B cell (primary cell): ENCODE measurements at regions not wholly inside any gene's neighbourhood (a gene's known extent, or its start where the extent isn't known, plus 50 kb on each side); places are given as distances from the start of the nearest gene placed in this dataset.

Experiments used
- ATAC-seq: fragments of 200-7000 bp; cut with Tn5 transposase; one replicate; pipeline ENCODE4 v1.10.0; 2021; ENCODE audit warnings: low read depth, mild to moderate bottlenecking, moderate number of reproducible peaks, moderate library complexity
- CTCF ChIA-PET: fragments of 350-600 bp; sonication (Branson Sonifier 250); formaldehyde crosslinking; loops from one replicate; lab custom pipeline; 2021; ENCODE audit warnings: antibody characterized with exemption, inconsistent platforms; lab: Charles Lee
- POLR2A ChIA-PET: fragments of 350-600 bp; sonication (Branson Sonifier 250); formaldehyde crosslinking; loops from one replicate; lab custom pipeline; 2021; ENCODE audit warnings: antibody characterized with exemption; lab: Charles Lee
- DNase-seq: peaks from one replicate; pipeline ENCODE4 v3.0.0; 2013
- H2AFZ ChIP-seq: 2 replicates; pipeline ENCODE4 v1.6.1; 2012; ENCODE audit warnings: mild to moderate bottlenecking, low read depth, low read length; ENCODE audit not compliant: insufficient read depth, poor library complexity, severe bottlenecking
- H3K27ac ChIP-seq, 2 donors: 1 replicate in 1 of 2; 2 replicates in 1 of 2; pipeline ENCODE4 v1.5.1; 2012 to 2013; ENCODE audit warnings: low read length in 2 of 2, mild to moderate bottlenecking in 2 of 2, moderate library complexity in 1 of 2
- H3K27me3 ChIP-seq, 4 experiments: fragments of 200-600 bp in 1 of 4; sonication (generic) in 1 of 4; replicated peaks in 1 of 4; 1 replicate in 2 of 4; 2 replicates in 2 of 4; pipeline versions ENCODE4 v1.6.1 to v1.7.0; 2013 to 2016; ENCODE audit warnings: low read length in 3 of 4, mild to moderate bottlenecking in 2 of 4, mixed read lengths in 1 of 4, moderate library complexity in 1 of 4; ENCODE audit not compliant: insufficient read depth in 4 of 4, control insufficient read depth in 3 of 4; ENCODE audit errors: control extremely low read depth in 1 of 4
- H3K36me3 ChIP-seq, 2 experiments: replicated peaks in 1 of 2; 1 replicate in 1 of 2; 2 replicates in 1 of 2; pipeline versions ENCODE4 v1.6.1 to v1.7.1; 2013; ENCODE audit warnings: low read length in 1 of 2; ENCODE audit not compliant: insufficient read depth in 2 of 2, control insufficient read depth in 1 of 2; ENCODE audit errors: control extremely low read depth in 1 of 2, extremely low read depth in 1 of 2
- H3K4me1 ChIP-seq, 2 donors: fragments of 200-600 bp in 1 of 2; sonication (generic) in 1 of 2; 1 replicate in 1 of 2; 2 replicates in 1 of 2; pipeline versions ENCODE4 v1.5.1 to v1.6.1; 2013 to 2017; ENCODE audit warnings: low read length in 2 of 2; ENCODE audit not compliant: control insufficient read depth in 2 of 2, insufficient read depth in 2 of 2
- H3K4me2 ChIP-seq: replicated peaks from 2 replicates; pipeline ENCODE3; 2012; ENCODE audit warnings: mild to moderate bottlenecking, low read depth, low read length; ENCODE audit not compliant: poor library complexity, severe bottlenecking
- H3K4me3 ChIP-seq, 5 experiments: fragments of 200-600 bp in 1 of 5; sonication (generic) in 1 of 5; 1 replicate in 3 of 5; 2 replicates in 2 of 5; pipeline versions ENCODE4 v1.5.1 to v1.7.0; 2011 to 2016; ENCODE audit warnings: low read length in 4 of 5, mild to moderate bottlenecking in 4 of 5, low read depth in 2 of 5, control low read depth in 1 of 5, moderate library complexity in 1 of 5; ENCODE audit not compliant: insufficient read depth in 1 of 5; ENCODE audit errors: control extremely low read depth in 1 of 5, extremely low read depth in 1 of 5
- H3K79me2 ChIP-seq: fragments of 200-600 bp; sonication (generic); one replicate; pipeline ENCODE4 v1.6.0; 2016; ENCODE audit warnings: low read length; ENCODE audit not compliant: control insufficient read depth, insufficient read depth
- H3K9ac ChIP-seq: fragments of 200-600 bp; sonication (generic); 2 replicates; pipeline ENCODE4 v1.6.1; 2017; ENCODE audit warnings: mild to moderate bottlenecking, low read length, moderate library complexity
- H3K9me3 ChIP-seq, 3 donors: one replicate each; pipeline versions ENCODE4 v1.6.1 to v1.7.1; 2013; ENCODE audit warnings: low read length in 2 of 3; ENCODE audit not compliant: control insufficient read depth in 2 of 3, insufficient read depth in 1 of 3; ENCODE audit errors: control extremely low read depth in 1 of 3
- H4K20me1 ChIP-seq: 2 replicates; pipeline ENCODE4 v1.6.0; 2012; ENCODE audit warnings: mild to moderate bottlenecking, low read length; ENCODE audit not compliant: insufficient read depth, control insufficient read depth, poor library complexity, severe bottlenecking
- H3K27ac Mint-ChIP-seq: one replicate; pipeline ENCODE4 v1.8.0; 2021; ENCODE audit warnings: mixed read lengths
- H3K27me3 Mint-ChIP-seq: one replicate; pipeline ENCODE4 v1.8.0; 2021; ENCODE audit warnings: mixed read lengths
- H3K4me1 Mint-ChIP-seq: one replicate; pipeline ENCODE4 v1.8.0; 2021; ENCODE audit warnings: mixed read lengths
- H3K4me3 Mint-ChIP-seq: one replicate; pipeline ENCODE4 v1.8.0; 2021; ENCODE audit warnings: mixed read lengths
- H3K9me3 Mint-ChIP-seq: one replicate; pipeline ENCODE4 v1.8.0; 2022; ENCODE audit warnings: mixed read lengths; ENCODE audit not compliant: insufficient read depth
- EZH2 ChIP-seq: IDR thresholded peaks from 2 replicates; pipeline ENCODE4 v1.6.1; 2012; ENCODE audit warnings: borderline replicate concordance, low read depth, mild to moderate bottlenecking, moderate library complexity, low read length; ENCODE audit not compliant: insufficient read depth, poor library complexity, severe bottlenecking
- WGBS: methylation state at CpG from one replicate; pipeline ENCODE4 v1.1.5; 2013; ENCODE audit warnings: missing lambda C conversion rate; ENCODE audit not compliant: insufficient coverage; 5-methylcytosine and 5-hydroxymethylcytosine counted together
- intact Hi-C: fragments of 100-400 bp; cut with micrococcal nuclease; formaldehyde crosslinking; loops from one replicate; pipeline ENCODE4 v1.10.0; 2022
- TF ChIP-seq, protein P1 (sequence below): fragments of 200-600 bp; IDR thresholded peaks from one replicate; pipeline ENCODE4 v1.8.0; 2022; ENCODE audit warnings: antibody characterized with exemption, mild to moderate bottlenecking

DNA sequence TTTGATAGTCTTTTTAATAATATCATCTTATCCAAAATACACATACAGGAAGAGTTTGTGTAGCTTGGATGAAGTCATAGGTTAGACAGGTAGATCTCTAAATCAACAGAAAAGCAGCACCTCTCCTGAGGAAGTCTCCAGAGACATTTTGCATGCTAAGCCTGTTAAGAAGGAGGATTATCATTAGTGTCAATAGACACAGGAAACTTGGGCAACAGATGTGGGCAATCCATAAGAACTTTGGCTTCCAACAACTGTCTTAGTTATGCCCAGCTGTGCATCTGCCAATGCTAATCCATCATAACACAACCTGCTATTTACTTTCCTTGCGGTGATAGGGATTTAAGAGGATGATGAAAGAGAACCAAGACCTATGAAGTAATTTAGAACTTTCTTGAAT lies 1052.6 kb downstream of the RPA4 start:
- Histone ChIP-seq H3K79me2 (no peaks in the 10 kb centered on the region), H3K4me2 (no peak overlapping the region), H3K4me3 (no peak overlapping the region), H2AFZ (no peak overlapping the region), H3K27me3 (no peaks in the 10 kb centered on the region), H3K36me3 (no peaks in the 10 kb centered on the region), H3K9me3 (no peaks in the 10 kb centered on the region), H4K20me1 (no peaks in the 10 kb centered on the region), H3K27ac (no peak overlapping the region), H3K9ac (no peak overlapping the region), H3K4me1 (no peaks in the 10 kb centered on the region)
- no peak for TF ChIP-seq EZH2
- H3K27ac Mint-ChIP-seq = no peak overlapping the region
- no peak for ATAC-seq
- no peaks in the 10 kb centered on the region for H3K27me3 Mint-ChIP-seq
- no peak for DNase-seq
- intact Hi-C loops = no loop called here
- H3K4me1 Mint-ChIP-seq = no peaks in the 10 kb centered on the region
- H3K4me3 Mint-ChIP-seq = no peak overlapping the region
- no peaks in the 10 kb centered on the region for H3K9me3 Mint-ChIP-seq
- ChIA-PET POLR2A (no interaction called here), CTCF (no interaction called here)
- no CpG with 5 or more reads among the region's 1 CpG for WGBS

DNA sequence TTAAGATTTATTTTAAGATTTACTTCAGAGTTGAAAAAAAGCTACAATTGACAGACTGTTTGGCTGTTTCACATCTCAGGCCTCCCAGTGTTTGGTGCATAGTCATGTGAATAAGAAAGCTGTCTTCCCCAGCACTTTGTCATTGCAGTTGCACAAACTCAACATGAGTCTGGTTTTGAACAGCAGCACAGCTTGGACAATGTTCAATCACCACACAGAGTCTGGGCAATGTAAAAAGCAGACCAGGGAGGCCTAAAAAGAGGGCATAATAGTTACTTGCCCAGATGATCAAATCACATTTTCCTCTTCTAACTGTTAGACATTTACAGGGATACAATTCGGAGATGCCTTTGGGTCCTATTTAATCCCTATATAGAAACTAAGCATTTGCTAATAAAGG lies 1055.0 kb downstream of the RPA4 start:
- Histone ChIP-seq H3K9me3 (no peaks in the 10 kb centered on the region), H3K36me3 (no peaks in the 10 kb centered on the region), H4K20me1 (no peaks in the 10 kb centered on the region), H3K27ac (no peak overlapping the region), H3K27me3 (no peaks in the 10 kb centered on the region), H3K9ac (no peak overlapping the region), H3K4me1 (no peaks in the 10 kb centered on the region), H3K4me2 (no peak overlapping the region), H2AFZ (no peak overlapping the region), H3K79me2 (no peaks in the 10 kb centered on the region), H3K4me3 (no peak overlapping the region)
- ATAC-seq = no peak
- ChIA-PET CTCF (no interaction called here), POLR2A (no interaction called here)
- Mint-ChIP-seq H3K4me1 (no peaks in the 10 kb centered on the region), H3K27ac (no peak overlapping the region), H3K4me3 (no peak overlapping the region), H3K9me3 (no peaks in the 10 kb centered on the region), H3K27me3 (no peaks in the 10 kb centered on the region)
- WGBS = no CpG with 5 or more reads among the region's 1 CpG
- TF ChIP-seq, protein P1, sequence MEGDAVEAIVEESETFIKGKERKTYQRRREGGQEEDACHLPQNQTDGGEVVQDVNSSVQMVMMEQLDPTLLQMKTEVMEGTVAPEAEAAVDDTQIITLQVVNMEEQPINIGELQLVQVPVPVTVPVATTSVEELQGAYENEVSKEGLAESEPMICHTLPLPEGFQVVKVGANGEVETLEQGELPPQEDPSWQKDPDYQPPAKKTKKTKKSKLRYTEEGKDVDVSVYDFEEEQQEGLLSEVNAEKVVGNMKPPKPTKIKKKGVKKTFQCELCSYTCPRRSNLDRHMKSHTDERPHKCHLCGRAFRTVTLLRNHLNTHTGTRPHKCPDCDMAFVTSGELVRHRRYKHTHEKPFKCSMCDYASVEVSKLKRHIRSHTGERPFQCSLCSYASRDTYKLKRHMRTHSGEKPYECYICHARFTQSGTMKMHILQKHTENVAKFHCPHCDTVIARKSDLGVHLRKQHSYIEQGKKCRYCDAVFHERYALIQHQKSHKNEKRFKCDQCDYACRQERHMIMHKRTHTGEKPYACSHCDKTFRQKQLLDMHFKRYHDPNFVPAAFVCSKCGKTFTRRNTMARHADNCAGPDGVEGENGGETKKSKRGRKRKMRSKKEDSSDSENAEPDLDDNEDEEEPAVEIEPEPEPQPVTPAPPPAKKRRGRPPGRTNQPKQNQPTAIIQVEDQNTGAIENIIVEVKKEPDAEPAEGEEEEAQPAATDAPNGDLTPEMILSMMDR = no peak
- TF ChIP-seq EZH2 = no peak
- no peak for DNase-seq
- intact Hi-C loops = no loop called here
